CD4-positive, alpha-beta T cell treated with Interferon alpha-2 for 1 hour (primary cell): ENCODE measurements at regions not wholly inside any gene's neighbourhood (a gene's known extent, or its start where the extent isn't known, plus 50 kb on each side); places are given as distances from the start of the nearest gene placed in this dataset.

ENCODE experiments used
- DNase-seq, 2 donors: peaks; one replicate each; pipeline ENCODE4 v3.0.0-alpha.2; 2020 to 2022

DNA sequence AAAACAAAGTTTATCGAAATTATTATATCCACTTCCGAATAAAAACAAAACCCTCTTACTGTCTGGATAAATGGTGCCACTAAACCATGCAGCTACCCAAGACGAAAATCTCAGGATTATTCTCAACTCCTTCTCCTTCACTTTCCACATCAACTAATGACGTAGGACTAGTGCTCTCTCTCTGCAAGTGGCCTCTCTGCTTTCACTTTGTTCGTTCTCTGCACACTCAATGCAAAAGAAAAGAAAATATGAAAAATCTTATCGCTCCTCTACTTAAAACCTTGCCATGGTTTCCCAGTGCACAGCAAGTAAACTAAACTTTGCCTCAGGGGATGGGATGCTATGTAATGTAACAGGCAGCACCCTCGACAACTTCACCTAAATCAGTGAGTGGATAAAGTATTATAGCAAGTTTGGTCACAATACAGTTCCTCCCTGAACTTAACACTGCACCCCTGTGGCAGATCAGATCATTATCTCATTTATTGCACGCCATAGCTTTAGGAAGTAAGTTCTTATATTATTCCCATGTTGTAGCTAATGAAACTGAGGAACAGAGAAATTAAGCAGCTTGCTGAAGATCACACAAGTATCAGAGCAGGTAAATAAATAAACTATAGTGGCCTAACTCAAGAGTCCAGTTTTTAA is 262.7 kb upstream of the GADL1 start:
- peak in 1 of 2 donors; percentile 4 for DNase-seq

DNA sequence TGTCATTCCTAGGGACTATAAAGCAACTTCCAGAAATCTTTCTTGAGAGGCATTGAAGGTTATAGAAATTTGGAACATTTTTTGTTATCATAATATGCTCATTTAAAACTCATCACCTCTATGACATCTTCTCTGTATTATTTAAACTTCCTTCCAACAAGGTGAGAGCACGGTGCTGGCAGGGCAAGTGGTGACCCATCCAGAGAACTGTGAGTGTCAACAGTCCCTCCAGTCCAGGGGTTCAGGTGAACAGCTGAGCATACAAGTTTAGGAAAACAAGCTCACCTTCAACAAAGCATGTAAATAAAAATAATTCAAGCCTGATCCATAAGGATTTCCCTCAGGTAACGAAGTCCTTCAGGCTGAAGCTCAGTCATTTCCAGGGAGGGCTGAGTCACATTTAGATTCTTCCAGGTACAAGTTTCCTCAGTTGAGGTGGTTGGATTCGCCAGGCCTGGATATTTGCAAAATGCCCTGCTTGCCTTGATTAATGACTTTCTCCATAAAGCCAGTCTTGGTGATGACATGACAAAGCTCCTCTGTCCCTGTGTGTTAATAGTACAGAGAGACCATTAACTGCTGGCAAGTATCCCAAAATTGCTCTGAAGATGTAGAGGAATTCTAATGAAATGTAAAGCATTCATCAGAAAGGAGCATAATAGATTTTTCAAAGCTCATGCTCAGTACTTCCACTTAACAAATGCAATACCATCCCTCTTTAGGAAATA is 263.6 kb upstream of the GADL1 start:
- DNase-seq = no peak

GRCh38 chr3:31159331-31160039 is 265.0 kb upstream of the GADL1 start:
- DNase-seq = no peak

DNA sequence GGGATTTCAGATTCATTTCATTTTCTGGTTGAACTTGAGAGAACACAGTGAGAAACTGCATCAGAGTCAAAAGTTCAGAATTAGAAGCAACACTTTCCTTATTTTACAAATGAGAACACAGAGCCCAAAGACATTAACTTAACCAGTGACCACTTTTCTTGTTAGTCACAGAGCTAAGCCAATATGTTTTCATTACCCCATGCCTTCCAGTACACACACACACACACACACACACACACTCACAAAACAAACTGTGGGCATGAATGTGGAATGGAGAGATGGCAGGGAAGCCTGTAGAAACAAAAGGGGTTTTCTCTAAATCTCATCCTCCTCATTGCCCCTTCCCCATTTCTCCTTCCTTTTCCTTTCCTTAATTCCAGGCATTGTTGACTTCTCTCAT is 267.4 kb upstream of the GADL1 start:
- no peak for DNase-seq

DNA sequence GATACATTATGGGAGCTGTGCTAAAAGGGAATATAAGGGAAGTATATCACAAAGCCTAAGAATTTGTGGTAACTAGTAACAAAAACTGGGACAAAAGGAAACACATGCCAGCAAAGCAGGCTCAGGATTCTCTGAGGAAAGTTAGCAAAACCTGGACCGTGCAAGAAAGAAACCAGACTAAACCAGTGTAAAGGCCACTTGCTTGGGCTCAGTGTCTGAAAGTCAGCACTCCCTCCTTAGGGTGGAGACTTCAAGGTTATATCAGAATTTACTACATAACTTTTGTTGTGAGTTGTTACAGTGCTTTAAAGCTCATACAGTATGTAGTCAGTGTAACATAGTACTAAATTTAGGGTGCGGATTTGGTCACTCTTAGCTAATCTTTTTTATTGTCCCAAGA is 269.9 kb upstream of the GADL1 start:
- no peak for DNase-seq

DNA sequence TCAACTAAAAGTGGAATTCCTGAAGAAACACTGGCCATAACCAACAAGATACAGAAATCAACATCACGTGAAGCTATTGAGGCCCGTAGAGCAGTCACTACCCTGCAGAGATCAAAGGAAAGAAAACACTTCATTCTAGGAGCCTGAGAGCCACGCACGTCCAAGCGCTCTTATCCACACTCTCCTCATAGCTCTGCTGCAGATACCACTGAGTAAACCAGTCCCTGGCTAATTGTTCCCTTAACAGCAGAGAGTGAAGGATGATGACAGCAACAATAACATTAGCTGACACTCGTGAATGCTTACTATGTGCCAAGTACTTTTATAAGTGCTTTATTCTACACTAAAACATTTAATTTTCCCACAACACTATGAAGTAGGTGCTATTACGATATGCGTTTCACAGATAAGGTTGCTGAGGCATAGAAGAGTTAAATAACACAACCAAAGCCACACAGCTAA is 271.0 kb upstream of the GADL1 start:
- DNase-seq = no peak

GRCh38 chr3:31166249-31166885 is 271.9 kb upstream of the GADL1 start:
- DNase-seq = no peak

DNA sequence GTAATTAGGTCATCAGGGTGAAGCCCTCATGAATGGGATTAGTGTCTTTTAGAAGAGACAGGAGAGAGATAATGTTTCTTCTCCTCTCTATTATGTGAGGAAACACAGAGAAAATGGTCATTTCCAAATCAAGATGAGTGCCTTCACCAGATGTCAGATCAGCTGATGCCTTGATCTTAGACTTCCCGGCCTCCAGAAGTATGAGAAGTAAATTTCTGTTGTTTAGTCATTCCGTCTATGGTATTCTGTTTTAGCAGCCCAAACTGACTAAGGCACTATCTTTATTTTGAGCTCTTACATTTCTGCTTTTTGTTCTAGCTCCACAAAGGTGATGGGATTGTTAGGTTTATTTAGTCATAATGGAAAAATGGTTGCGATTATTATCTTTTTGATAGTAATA is 273.2 kb upstream of the GADL1 start:
- no peak for DNase-seq

DNA sequence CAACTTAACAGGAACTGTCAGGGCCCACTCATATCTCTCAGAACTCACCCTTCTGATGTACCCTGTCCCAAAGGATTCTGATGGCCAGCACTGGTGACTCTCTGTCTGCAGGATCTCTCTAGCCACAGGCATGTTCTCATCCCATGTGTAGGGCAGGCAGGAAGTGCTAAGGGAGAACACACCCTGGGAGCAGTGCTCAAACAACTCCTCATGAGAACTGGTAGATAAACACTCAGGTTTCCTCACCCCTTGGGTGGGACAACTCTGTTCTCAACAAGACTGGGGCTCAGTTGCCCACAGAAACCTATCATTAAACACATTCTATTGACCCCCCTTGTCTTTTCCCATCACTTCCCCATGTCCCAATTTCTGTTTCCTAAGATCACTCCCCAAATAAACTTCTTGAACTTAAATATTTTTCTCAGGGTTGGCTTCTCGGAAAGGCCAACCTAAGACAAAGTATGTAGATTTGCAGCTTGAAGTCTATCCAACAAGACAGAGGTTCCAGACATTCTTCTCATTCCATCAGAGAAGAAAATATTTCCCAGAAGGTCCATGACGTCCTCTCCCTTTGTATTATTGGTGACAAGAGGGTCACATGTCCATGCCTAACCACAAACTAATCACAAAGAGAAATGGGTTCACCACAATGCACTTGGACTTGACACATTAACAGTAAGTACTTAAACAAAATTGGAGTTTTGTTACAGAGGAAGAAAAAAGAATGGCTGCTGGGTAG is 276.6 kb upstream of the GADL1 start:
- DNase-seq = no peak

GRCh38 chr3:31172336-31172735 is 277.9 kb upstream of the GADL1 start:
- no peak for DNase-seq

GRCh38 chr3:31173118-31173718 is 278.8 kb upstream of the GADL1 start:
- no peak for DNase-seq

GRCh38 chr3:31174079-31174478 is 279.6 kb upstream of the GADL1 start:
- no peak for DNase-seq

GRCh38 chr3:31176045-31176444 is 281.6 kb upstream of the GADL1 start:
- DNase-seq = no peak

- no peak for DNase-seq
These were observed 284.0 kb upstream of the GADL1 start for GRCh38 chr3:31178467-31178866.

DNA sequence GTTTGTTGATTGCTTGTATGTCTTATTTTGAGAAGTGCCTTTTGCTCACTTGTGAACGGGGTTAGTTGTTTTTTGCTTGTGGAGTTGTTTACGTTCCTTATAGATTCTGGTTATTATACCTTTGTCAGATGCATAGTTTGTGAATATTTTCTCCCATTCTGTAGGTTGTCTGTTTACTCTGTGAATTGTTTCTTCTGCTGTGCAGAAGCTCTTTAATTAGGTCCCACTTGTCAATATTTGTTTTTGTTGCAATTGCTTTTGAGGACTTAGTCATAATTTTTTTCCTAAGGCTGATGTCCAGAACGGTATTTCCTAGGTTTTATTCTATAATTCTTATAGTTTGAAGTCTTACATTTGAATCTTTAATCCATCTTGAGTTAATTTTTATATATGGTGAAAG is 285.3 kb upstream of the GADL1 start:
- no peak for DNase-seq

DNA sequence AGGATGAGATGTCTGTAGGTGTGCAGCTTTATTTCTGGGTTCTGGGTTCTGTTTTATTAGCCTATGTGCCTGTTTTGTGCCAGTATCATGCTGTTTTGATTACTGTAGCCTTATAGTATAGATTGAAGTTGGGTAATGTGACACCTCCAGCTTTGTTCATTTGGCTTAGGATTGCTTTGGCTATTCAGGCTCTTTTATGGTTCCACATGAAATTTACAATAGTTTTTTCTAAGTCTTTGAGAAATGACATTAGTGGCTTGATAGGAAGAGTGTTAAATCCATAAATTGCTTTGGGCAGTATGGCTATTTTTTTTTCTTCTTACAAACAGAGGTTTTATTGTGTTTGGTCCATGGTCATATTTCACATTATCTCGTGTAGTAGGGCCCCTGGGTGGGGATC is 285.8 kb upstream of the GADL1 start:
- DNase-seq = no peak

- DNase-seq = no peak
These were observed 287.2 kb upstream of the GADL1 start for GRCh38 chr3:31181661-31182060.

DNA sequence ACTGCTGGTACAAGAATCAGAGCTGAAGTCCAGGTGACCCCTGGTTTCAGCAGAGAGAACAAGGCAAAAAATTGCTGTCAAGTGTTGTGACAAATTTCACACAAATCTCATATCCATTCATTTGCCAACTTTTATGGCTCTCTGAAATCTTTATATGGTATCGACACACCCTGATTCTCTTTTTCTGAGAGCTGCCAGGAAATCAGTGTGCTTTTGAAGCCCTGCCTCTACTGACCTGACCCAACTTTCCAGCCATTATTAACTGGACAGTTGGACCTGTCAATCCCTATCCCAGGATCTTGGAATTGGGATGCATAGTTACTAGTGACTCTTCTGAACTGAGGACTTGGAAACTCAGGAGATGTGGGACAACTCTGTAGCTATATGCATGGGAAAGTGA is 288.2 kb upstream of the GADL1 start:
- DNase-seq = no peak

DNA sequence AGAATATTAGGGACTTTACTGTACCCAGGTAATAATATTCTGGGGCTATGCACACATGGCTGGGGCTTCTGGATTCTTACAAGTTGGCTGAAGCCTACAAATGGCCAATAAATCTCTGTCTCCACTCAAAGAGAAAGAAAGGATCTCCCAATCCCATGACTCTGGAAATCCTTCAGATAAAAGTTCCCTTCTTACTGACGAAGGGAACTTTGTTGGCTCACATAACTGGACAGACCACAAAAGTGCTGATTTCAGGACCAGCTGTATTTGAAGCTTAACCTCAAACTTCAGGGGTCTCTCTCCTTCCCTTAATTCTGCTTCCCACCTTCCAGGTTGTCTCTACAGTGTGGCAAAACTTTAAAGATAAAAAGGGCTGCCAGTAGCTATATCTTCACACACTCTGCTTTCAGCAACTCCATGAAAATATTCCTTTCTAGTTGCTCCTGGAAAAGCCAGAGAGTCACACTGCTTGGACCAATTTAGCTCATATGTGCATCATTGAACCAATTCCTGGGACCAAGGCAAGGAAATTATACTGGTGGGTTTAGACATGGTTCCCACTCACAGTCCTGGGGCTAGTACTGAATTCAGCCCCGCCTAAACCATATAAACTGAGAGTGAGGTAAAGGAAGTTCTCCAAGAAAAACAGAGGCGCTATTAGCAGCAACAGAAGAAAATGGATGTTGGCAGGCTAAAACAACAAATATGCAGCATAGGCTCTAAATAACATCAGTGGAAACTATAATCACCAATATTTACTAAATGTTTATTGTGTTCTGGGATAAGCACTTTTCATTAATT is 290.0 kb upstream of the GADL1 start:
- no peak for DNase-seq

DNA sequence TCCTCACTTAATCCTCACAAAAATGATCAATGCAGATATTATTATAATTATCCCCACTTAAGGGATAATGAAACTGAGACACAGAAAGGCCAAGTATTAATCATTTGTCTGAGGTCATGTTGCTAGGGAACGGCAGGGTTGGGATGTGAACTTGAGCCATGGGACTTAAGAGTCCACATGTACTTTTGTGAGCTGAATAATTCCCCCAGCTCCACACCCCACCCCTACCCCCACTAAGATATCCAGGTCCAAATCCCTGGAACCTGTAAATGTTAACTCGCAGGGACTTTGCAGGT is 290.5 kb upstream of the GADL1 start:
- no peak for DNase-seq

- no peak for DNase-seq
These were observed 291.6 kb upstream of the GADL1 start for GRCh38 chr3:31186041-31186440.

GRCh38 chr3:31187380-31187779 is 292.9 kb upstream of the GADL1 start:
- DNase-seq = no peak
